Omental fat pad (tissue), 3 donors: ENCODE measurements at regions not wholly inside any gene's neighbourhood (a gene's known extent, or its start where the extent isn't known, plus 50 kb on each side); places are given as distances from the start of the nearest gene placed in this dataset.

Experiments used
- ATAC-seq: fragments of 150-250 bp; one replicate; pipeline ENCODE4 v1.9.1; 2016; ENCODE audit warnings: mild to moderate bottlenecking, moderate library complexity; ENCODE audit not compliant: low FRiP score
- DNase-seq: peaks from one replicate; pipeline ENCODE4 v3.0.0-alpha.2; 2019; ENCODE audit warnings: low spot score
- CTCF ChIP-seq, 3 donors: fragments of 450-650 bp; IDR thresholded peaks; one replicate each; pipeline ENCODE4 v1.5.1; 2016 to 2017; ENCODE audit warnings: antibody characterized with exemption in 3 of 3, mild to moderate bottlenecking in 3 of 3, moderate library complexity in 2 of 3

- TF ChIP-seq CTCF (IDR thresholded peaks at IDR 0.05), result no peak
- no peak for ATAC-seq
- DNase-seq, result no peak
Measured at GRCh38 chr1:116284819-116285390, 88.1 kb upstream of the ATP1A1 start.

GRCh38 chr1:116286541-116286971 is 86.5 kb upstream of the ATP1A1 start:
- no peak for DNase-seq
- no peak for TF ChIP-seq CTCF (IDR thresholded peaks at IDR 0.05)

GRCh38 chr1:116287341-116288200 is 85.5 kb upstream of the ATP1A1 start:
- ATAC-seq (no peak), DNase-seq (no peak)
- TF ChIP-seq CTCF (IDR thresholded peaks at IDR 0.05), result no peak

More at GRCh38 chr1:116286541-116286971, 86.5 kb upstream of the ATP1A1 start:
- no peak for ATAC-seq

DNA sequence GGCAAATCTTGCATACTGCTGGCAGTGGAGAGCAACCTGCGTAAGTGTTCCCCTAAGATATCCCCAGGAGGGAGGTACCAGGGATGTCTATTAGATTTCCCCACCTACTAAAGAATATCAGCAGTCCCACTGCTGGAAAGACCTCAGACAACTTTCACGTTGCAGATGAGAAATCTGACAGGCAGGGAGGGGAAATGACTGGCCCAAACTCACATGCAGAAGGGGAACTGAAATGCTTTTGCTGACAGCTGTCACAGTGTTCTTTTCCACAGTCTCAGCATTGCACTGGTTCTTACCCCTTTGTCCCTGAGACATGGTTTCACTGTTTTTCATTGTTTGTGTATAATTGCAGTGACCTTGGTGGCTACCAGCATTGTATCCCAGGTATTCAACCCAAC is 84.8 kb upstream of the ATP1A1 start:
- no peak for ATAC-seq
- DNase-seq, result no peak
- no peak for TF ChIP-seq CTCF (IDR thresholded peaks at IDR 0.05)

DNA sequence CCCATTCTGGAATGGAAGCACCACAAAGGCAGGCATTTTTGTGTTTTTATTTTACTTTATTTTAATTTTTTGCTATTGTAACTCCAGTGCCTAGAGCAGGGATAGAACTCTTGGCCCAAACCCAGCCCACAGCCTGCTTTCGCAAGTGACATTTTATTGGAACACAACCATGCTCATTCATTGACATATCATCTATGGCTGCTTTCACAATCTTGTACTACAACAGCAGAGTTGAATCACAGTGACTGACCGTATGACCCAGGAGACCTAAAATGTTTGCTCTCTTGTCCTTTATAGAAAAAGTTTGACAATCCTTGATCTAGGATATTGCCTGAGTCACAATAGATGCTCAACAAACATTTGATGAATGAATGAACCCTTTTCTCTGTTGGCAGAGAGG is 83.9 kb upstream of the ATP1A1 start:
- DNase-seq (no peak), ATAC-seq (no peak)
- TF ChIP-seq CTCF (IDR thresholded peaks at IDR 0.05), result no peak

DNA sequence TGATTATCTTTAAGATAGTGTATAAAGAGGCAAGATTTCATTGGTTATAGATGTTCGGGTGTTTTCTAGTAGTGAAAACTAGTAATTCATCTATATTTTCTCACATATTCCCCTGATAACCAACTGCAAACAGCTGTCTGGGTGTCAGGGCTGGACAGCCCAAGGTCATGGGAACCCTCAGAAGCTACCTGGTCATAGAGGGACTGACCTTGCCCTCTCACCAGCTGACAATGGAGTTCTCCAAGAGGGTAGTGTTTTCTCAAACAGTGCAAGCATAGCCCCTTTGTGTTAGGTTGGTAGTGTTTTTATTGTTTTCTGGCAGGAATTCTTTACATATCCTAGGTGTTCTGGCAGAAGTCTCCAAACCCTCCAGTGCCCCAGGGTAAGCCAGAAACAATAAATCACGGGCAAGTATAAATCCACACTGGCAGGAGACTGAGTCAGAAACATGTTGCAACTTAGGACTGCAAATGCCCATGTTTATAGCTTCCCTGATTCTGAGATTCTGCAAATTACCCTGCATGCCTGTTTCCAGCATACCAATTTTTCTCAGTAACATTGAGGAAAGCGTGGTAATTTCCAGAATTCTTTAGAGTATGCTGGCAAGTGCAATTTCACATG is 82.8 kb upstream of the ATP1A1 start:
- no peak for TF ChIP-seq CTCF (IDR thresholded peaks at IDR 0.05)
- ATAC-seq, result peak; percentile 70
- DNase-seq, result no peak
